IgD-negative memory B cell (primary cell): ENCODE measurements at regions not wholly inside any gene's neighbourhood (a gene's known extent, or its start where the extent isn't known, plus 50 kb on each side); places are given as distances from the start of the nearest gene placed in this dataset.
"Not testable (repeated sequence)": the region's sequence is repeated elsewhere in the genome, so short reads cannot be mapped to it uniquely, and the experiment has no call there.

Experiments
- H3K27ac Mint-ChIP-seq, 3 donors: one replicate each; pipeline ENCODE4 v1.8.0; 2020 to 2022; ENCODE audit warnings: mild to moderate bottlenecking in 3 of 3, mixed read lengths in 3 of 3, moderate library complexity in 1 of 3
- H3K27me3 Mint-ChIP-seq: one replicate; pipeline ENCODE4 v1.8.0; 2021; ENCODE audit warnings: mixed read lengths
- H3K36me3 Mint-ChIP-seq: one replicate; pipeline ENCODE4 v1.8.0; 2020; ENCODE audit warnings: mild to moderate bottlenecking, mixed read lengths
- H3K4me1 Mint-ChIP-seq, 3 donors: one replicate each; pipeline ENCODE4 v1.8.0; 2020 to 2022; ENCODE audit warnings: mixed read lengths in 3 of 3, mild to moderate bottlenecking in 1 of 3
- H3K4me3 Mint-ChIP-seq, 4 donors: one replicate each; pipeline ENCODE4 v1.8.0; 2020 to 2022; ENCODE audit warnings: mild to moderate bottlenecking in 4 of 4, mixed read lengths in 4 of 4, moderate library complexity in 3 of 4
- H3K9me3 Mint-ChIP-seq, 3 donors: one replicate each; pipeline ENCODE4 v1.8.0; 2020 to 2021; ENCODE audit warnings: mixed read lengths in 3 of 3, mild to moderate bottlenecking in 1 of 3

- Mint-ChIP-seq H3K27me3 (peaks cover 5% of the 10 kb centered on the region), H3K36me3 (no peaks in the 10 kb centered on the region), H3K9me3 (no peaks in the 10 kb centered on the region), H3K4me1 (no peaks in the 10 kb centered on the region), H3K4me3 (no peak overlapping the region), H3K27ac (no peak overlapping the region)
Observed at GRCh38 chr3:70620956-70621355, 308.5 kb upstream of the MDFIC2 start.

- Mint-ChIP-seq H3K4me1 (no peaks in the 10 kb centered on the region), H3K36me3 (no peaks in the 10 kb centered on the region)
Observed at GRCh38 chr3:70620367-70620766, 307.9 kb upstream of the MDFIC2 start.

GRCh38 chr3:70618151-70618550, 305.7 kb upstream of the MDFIC2 start:
- Mint-ChIP-seq H3K36me3 (peaks cover 2% of the 10 kb centered on the region), H3K4me1 (no peaks in the 10 kb centered on the region), H3K4me3 (no peak overlapping the region), H3K27me3 (peaks cover 3% of the 10 kb centered on the region), H3K9me3 (no peaks in the 10 kb centered on the region), H3K27ac (no peak overlapping the region)

More at GRCh38 chr3:70620367-70620766, 307.9 kb upstream of the MDFIC2 start:
- H3K27me3 Mint-ChIP-seq, result peaks cover 5% of the 10 kb centered on the region
- H3K4me3 Mint-ChIP-seq, result no peak overlapping the region
- H3K9me3 Mint-ChIP-seq, result no peaks in the 10 kb centered on the region
- no peak overlapping the region for H3K27ac Mint-ChIP-seq

- H3K4me1 Mint-ChIP-seq, H3K4me3 Mint-ChIP-seq, H3K27ac Mint-ChIP-seq, H3K36me3 Mint-ChIP-seq, H3K9me3 Mint-ChIP-seq, H3K27me3 Mint-ChIP-seq: not testable (repeated sequence)
Observed at GRCh38 chr3:70617349-70617748, 304.9 kb upstream of the MDFIC2 start.

- Mint-ChIP-seq H3K36me3 (peaks cover 2% of the 10 kb centered on the region), H3K27ac (no peak overlapping the region), H3K27me3 (peaks cover 3% of the 10 kb centered on the region), H3K9me3 (peaks cover 0 to 2% (median 0%) of the 10 kb centered on the region in 3 donors), H3K4me3 (no peak overlapping the region), H3K4me1 (no peaks in the 10 kb centered on the region)
Observed at GRCh38 chr3:70615286-70615685, 302.8 kb upstream of the MDFIC2 start.

- H3K27me3 Mint-ChIP-seq, result peaks cover 3% of the 10 kb centered on the region
- H3K4me1 Mint-ChIP-seq, result no peaks in the 10 kb centered on the region
- peaks cover 0 to 2% (median 0%) of the 10 kb centered on the region in 3 donors for H3K9me3 Mint-ChIP-seq
- H3K27ac Mint-ChIP-seq, result no peak overlapping the region
- peaks cover 2% of the 10 kb centered on the region for H3K36me3 Mint-ChIP-seq
- H3K4me3 Mint-ChIP-seq, result no peak overlapping the region
Observed at GRCh38 chr3:70614111-70614510, 301.7 kb upstream of the MDFIC2 start.

- Mint-ChIP-seq H3K36me3 (peaks cover 2% of the 10 kb centered on the region), H3K27ac (no peak overlapping the region), H3K4me1 (no peaks in the 10 kb centered on the region), H3K27me3 (peaks cover 1% of the 10 kb centered on the region), H3K4me3 (no peak overlapping the region), H3K9me3 (peaks cover 0 to 2% (median 0%) of the 10 kb centered on the region in 3 donors)
Observed at GRCh38 chr3:70612920-70613319, 300.5 kb upstream of the MDFIC2 start.

- not testable (repeated sequence) for H3K27ac Mint-ChIP-seq, H3K9me3 Mint-ChIP-seq, H3K27me3 Mint-ChIP-seq, H3K4me1 Mint-ChIP-seq, H3K4me3 Mint-ChIP-seq, H3K36me3 Mint-ChIP-seq
Observed at GRCh38 chr3:70611667-70612277, 299.3 kb upstream of the MDFIC2 start.

- Mint-ChIP-seq H3K4me3 (no peak overlapping the region), H3K9me3 (peaks cover 0 to 2% (median 0%) of the 10 kb centered on the region in 3 donors), H3K36me3 (no peaks in the 10 kb centered on the region), H3K27ac (no peak overlapping the region), H3K27me3 (peaks cover 1% of the 10 kb centered on the region), H3K4me1 (no peaks in the 10 kb centered on the region)
Observed at GRCh38 chr3:70608434-70608833, 296.0 kb upstream of the MDFIC2 start.

- no peaks in the 10 kb centered on the region for H3K4me1 Mint-ChIP-seq
- H3K4me3 Mint-ChIP-seq, result no peak overlapping the region
- no peaks in the 10 kb centered on the region for H3K9me3 Mint-ChIP-seq
- H3K27me3 Mint-ChIP-seq, result peaks cover 1% of the 10 kb centered on the region
- H3K27ac Mint-ChIP-seq, result no peak overlapping the region
- H3K36me3 Mint-ChIP-seq, result no peaks in the 10 kb centered on the region
Observed at GRCh38 chr3:70607469-70607868, 295.0 kb upstream of the MDFIC2 start.

GRCh38 chr3:70606018-70606417, 293.6 kb upstream of the MDFIC2 start:
- Mint-ChIP-seq H3K27ac (no peak overlapping the region), H3K9me3 (no peaks in the 10 kb centered on the region), H3K27me3 (peaks cover 1% of the 10 kb centered on the region), H3K4me3 (no peak overlapping the region), H3K4me1 (no peaks in the 10 kb centered on the region), H3K36me3 (no peaks in the 10 kb centered on the region)

- Mint-ChIP-seq H3K27me3 (peaks cover 2% of the 10 kb centered on the region), H3K9me3 (no peaks in the 10 kb centered on the region), H3K4me3 (no peak overlapping the region), H3K27ac (no peak overlapping the region), H3K36me3 (no peaks in the 10 kb centered on the region), H3K4me1 (no peaks in the 10 kb centered on the region)
Observed at GRCh38 chr3:70603103-70603502, 290.7 kb upstream of the MDFIC2 start.

GRCh38 chr3:70597312-70597711, 284.9 kb upstream of the MDFIC2 start:
- Mint-ChIP-seq H3K27ac (no peak overlapping the region), H3K4me3 (no peak overlapping the region), H3K36me3 (no peaks in the 10 kb centered on the region), H3K4me1 (no peaks in the 10 kb centered on the region), H3K27me3 (peaks cover 5% of the 10 kb centered on the region), H3K9me3 (no peaks in the 10 kb centered on the region)

- Mint-ChIP-seq H3K27me3 (no peaks in the 10 kb centered on the region), H3K36me3 (no peaks in the 10 kb centered on the region), H3K9me3 (peaks cover 0 to 3% (median 0%) of the 10 kb centered on the region in 3 donors), H3K4me1 (no peaks in the 10 kb centered on the region), H3K4me3 (no peak overlapping the region), H3K27ac (no peak overlapping the region)
Observed at GRCh38 chr3:70583682-70584081, 271.2 kb upstream of the MDFIC2 start.

GRCh38 chr3:70582803-70583202, 270.4 kb upstream of the MDFIC2 start:
- Mint-ChIP-seq H3K27me3 (no peaks in the 10 kb centered on the region), H3K9me3 (peaks cover 0 to 3% (median 0%) of the 10 kb centered on the region in 3 donors), H3K36me3 (no peaks in the 10 kb centered on the region), H3K4me1 (no peaks in the 10 kb centered on the region), H3K27ac (no peak overlapping the region), H3K4me3 (no peak overlapping the region)

GRCh38 chr3:70580021-70580420, 267.6 kb upstream of the MDFIC2 start:
- Mint-ChIP-seq H3K4me3 (no peak overlapping the region), H3K4me1 (no peaks in the 10 kb centered on the region), H3K9me3 (no peaks in the 10 kb centered on the region), H3K27me3 (peaks cover 2% of the 10 kb centered on the region), H3K27ac (no peak overlapping the region), H3K36me3 (no peaks in the 10 kb centered on the region)
